ENCODE measurements at regions not wholly inside any gene's neighbourhood (a gene's known extent, or its start where the extent isn't known, plus 50 kb on each side); places are given as distances from the start of the nearest gene placed in this dataset.

DNA sequence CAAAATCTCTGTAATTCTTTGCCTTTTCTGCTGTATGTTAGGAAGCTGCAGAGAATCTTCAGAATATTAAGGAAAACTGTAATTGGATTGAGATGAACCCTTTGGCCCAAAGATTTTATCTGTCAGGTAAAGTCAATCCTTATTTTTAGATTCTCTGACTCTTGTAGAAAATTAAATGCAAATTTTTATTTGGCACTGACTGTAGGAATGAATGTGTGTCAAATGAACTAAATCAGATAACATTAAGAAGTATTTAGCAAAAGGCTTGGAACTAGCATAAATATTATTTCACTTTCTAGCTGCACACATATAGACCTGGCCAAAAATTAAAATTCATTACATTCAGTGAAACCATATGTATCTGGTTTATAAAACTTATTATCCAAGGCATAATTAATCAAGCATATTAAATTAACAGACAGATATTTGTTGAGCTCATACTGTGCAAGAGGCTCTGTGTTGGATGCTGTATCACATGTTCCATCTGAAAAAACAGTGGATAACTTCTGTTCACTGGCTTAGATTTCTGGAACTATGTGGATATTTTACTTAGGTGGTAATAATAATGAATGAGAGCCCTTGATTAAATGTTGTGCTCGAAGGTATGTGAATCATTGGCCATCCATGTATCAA lies 124.8 kb downstream of the HDGFL1 start:
- H3K4me1 ChIP-seq = no peaks in the 10 kb centered on the region
- H3K9me3 ChIP-seq = no peaks in the 10 kb centered on the region
- ATAC-seq (no peak), DNase-seq (no peak)
- intact Hi-C loops (cut with DNase I) = no loop called here
- H3K27ac ChIP-seq = no peak overlapping the region
- no peak overlapping the region for H3K4me3 ChIP-seq
- no peaks in the 10 kb centered on the region for H3K36me3 ChIP-seq (replicated peaks in 1 of 2; ENCODE audit: insufficient read depth in 1 of 2, low read depth in 2 of 2)
- H3K27me3 ChIP-seq = no peaks in the 10 kb centered on the region
- 74 to 77% methylated on average over 1 of the region's 1 CpG for WGBS, 2 donors
- TF ChIP-seq, protein P1, sequence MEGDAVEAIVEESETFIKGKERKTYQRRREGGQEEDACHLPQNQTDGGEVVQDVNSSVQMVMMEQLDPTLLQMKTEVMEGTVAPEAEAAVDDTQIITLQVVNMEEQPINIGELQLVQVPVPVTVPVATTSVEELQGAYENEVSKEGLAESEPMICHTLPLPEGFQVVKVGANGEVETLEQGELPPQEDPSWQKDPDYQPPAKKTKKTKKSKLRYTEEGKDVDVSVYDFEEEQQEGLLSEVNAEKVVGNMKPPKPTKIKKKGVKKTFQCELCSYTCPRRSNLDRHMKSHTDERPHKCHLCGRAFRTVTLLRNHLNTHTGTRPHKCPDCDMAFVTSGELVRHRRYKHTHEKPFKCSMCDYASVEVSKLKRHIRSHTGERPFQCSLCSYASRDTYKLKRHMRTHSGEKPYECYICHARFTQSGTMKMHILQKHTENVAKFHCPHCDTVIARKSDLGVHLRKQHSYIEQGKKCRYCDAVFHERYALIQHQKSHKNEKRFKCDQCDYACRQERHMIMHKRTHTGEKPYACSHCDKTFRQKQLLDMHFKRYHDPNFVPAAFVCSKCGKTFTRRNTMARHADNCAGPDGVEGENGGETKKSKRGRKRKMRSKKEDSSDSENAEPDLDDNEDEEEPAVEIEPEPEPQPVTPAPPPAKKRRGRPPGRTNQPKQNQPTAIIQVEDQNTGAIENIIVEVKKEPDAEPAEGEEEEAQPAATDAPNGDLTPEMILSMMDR (IDR thresholded peaks at IDR 0.05) = no peak
- no peak for TF ChIP-seq POLR2A (IDR thresholded peaks at IDR 0.05)

DNA sequence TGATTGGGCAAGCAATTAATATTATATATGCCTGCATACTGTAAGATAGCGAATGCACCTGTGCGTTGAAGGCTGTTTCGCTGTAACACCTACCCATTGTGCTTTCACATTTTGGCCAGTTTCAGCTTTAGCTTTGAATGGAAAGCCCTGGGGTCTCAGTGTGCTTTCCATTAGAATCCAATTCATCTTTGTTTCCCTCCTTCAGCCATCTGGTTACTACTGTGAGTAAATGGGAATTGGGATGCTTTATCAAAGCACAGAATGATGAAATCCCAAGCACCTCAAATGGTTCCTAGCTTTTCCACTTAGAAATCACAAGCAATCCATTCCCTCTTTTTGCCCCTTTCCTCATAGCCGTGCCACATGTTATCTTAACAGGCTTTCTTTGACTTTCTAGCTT lies 127.1 kb downstream of the HDGFL1 start:
- no peak overlapping the region for H3K27ac ChIP-seq
- no peaks in the 10 kb centered on the region for H3K27me3 ChIP-seq
- DNase-seq (no peak), ATAC-seq (no peak)
- H3K9me3 ChIP-seq = no peaks in the 10 kb centered on the region
- intact Hi-C loops (cut with DNase I) = no loop called here
- no peaks in the 10 kb centered on the region for H3K36me3 ChIP-seq (replicated peaks in 1 of 2; ENCODE audit: insufficient read depth in 1 of 2, low read depth in 2 of 2)
- 71 to 92% methylated on average over 4 of the region's 4 CpGs for WGBS, 2 donors
- no peak for TF ChIP-seq POLR2A (IDR thresholded peaks at IDR 0.05)
- TF ChIP-seq, protein P1 (IDR thresholded peaks at IDR 0.05) = no peak
- no peaks in the 10 kb centered on the region for H3K4me1 ChIP-seq
- H3K4me3 ChIP-seq = no peak overlapping the region

DNA sequence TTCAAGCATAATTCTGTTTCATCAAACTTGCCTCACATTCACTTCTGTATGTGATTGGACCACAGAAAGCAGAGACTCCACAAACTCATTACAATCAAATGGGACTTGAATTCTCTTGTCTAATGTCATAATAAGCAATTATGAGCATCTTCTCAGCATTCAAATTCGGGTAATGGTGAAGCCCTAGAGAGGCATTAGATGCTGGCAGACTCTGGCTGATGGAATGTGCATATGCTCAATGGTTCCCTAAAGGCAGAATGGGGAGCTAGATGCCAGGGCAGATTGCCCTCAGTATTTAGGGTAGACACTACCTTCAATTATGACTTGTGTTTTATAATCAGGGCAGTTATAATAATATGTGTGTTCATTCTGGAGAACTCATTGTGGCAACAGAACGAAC lies 127.9 kb downstream of the HDGFL1 start:
- no peaks in the 10 kb centered on the region for H3K9me3 ChIP-seq
- no peak overlapping the region for H3K27ac ChIP-seq
- no peaks in the 10 kb centered on the region for H3K27me3 ChIP-seq
- no peaks in the 10 kb centered on the region for H3K36me3 ChIP-seq (replicated peaks in 1 of 2; ENCODE audit: insufficient read depth in 1 of 2, low read depth in 2 of 2)
- TF ChIP-seq, protein P1 (IDR thresholded peaks at IDR 0.05) = no peak
- ATAC-seq (no peak), DNase-seq (no peak)
- H3K4me1 ChIP-seq = no peaks in the 10 kb centered on the region
- H3K4me3 ChIP-seq = no peak overlapping the region
- intact Hi-C loops (cut with DNase I) = no loop called here
- 79 to 92% methylated on average over 2 of the region's 2 CpGs for WGBS, 2 donors

DNA sequence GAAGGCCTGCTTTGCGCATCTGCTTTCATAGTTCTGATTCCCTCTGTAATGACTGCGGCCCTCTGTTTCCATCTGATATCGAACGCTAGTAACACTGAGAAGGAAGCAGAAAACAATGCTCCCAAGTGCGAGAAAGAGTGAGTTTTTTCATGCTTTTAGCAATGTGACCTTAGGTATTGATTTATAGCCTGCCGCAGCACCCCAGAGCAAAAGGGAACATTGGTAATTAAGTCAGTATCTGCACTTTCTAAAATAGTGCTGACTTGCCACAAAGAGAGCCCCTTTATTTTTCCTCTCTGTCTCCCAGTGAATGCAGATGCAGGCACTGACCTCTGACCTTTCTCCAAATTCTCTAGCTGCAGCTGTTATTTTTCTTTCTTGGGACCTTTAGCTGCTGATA lies 129.8 kb downstream of the HDGFL1 start:
- no peak for ATAC-seq
- Histone ChIP-seq H3K27me3 (no peaks in the 10 kb centered on the region), H3K4me3 (no peak overlapping the region), H3K9me3 (no peaks in the 10 kb centered on the region), H3K36me3 (replicated peaks in 1 of 2; ENCODE audit: insufficient read depth in 1 of 2, low read depth in 2 of 2) (no peaks in the 10 kb centered on the region), H3K4me1 (no peaks in the 10 kb centered on the region), H3K27ac (no peak overlapping the region)
- DNase-seq = no peak
- TF ChIP-seq POLR2A (IDR thresholded peaks at IDR 0.05) = no peak
- intact Hi-C loops (cut with DNase I) = no loop called here
- 32 to 41% methylated on average over 6 of the region's 6 CpGs for WGBS, 2 donors

DNA sequence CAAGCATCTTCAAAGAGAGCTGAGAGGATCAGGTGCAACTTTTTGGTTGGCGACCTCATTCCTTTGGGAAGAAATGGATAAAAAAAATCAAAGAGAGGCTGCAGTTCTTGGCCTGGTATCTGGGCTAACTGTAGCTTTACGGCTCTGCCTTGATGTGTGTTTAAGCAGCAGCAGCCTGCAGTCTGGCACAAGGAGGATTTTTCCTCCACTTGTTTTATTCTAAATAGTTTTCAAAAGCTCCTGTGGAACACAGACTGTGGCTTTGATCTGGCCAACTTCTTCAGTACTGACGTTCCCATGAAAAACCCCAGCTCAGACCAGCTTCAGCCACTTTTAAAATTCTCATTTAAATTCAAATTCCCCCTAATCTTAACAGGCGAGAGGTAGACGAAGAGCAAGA lies 137.3 kb downstream of the HDGFL1 start:
- Histone ChIP-seq H3K4me3 (no peak overlapping the region), H3K36me3 (replicated peaks in 1 of 2; ENCODE audit: insufficient read depth in 1 of 2, low read depth in 2 of 2) (no peaks in the 10 kb centered on the region), H3K27ac (no peak overlapping the region), H3K4me1 (no peaks in the 10 kb centered on the region), H3K9me3 (no peaks in the 10 kb centered on the region), H3K27me3 (no peaks in the 10 kb centered on the region)
- intact Hi-C loops (cut with DNase I) = no loop called here
- TF ChIP-seq, protein P1 (IDR thresholded peaks at IDR 0.05) = no peak
- WGBS, 2 donors = 73 to 76% methylated on average over 5 of the region's 5 CpGs
- DNase-seq (no peak), ATAC-seq (no peak)
